ENCODE measurements at regions not wholly inside any gene's neighbourhood (a gene's known extent, or its start where the extent isn't known, plus 50 kb on each side); places are given as distances from the start of the nearest gene placed in this dataset.
"Not testable (repeated sequence)": the region's sequence is repeated elsewhere in the genome, so short reads cannot be mapped to it uniquely, and the experiment has no call there.

- TF ChIP-seq CTCF, POLR2A (IDR thresholded peaks at IDR 0.05): not testable (repeated sequence)
These were observed 2980.4 kb downstream of the TUBA3C start for GRCh38 chr13:16201202-16201601.

Measured in Peyer's patch (tissue), 4 donors.